Calu3 (cell line): ENCODE measurements at regions not wholly inside any gene's neighbourhood (a gene's known extent, or its start where the extent isn't known, plus 50 kb on each side); places are given as distances from the start of the nearest gene placed in this dataset.

Experiments used
- BruUV-seq: library from RNA; stranded (reverse); fragments of 400-500 nt; replicated peaks from 2 replicates; lab custom pipeline; 2021; lab: Mats Ljungman, UMichigan
- CTCF ChIA-PET: fragments of 300-600 bp; sonication (Branson Sonifier 250); formaldehyde crosslinking; loops from one replicate; lab custom pipeline; 2022; ENCODE audit warnings: antibody characterized with exemption; lab: Charles Lee
- DNase-seq: peaks from one replicate; pipeline ENCODE4 v3.0.0; 2022
- H3K27ac Mint-ChIP-seq: one replicate; pipeline ENCODE4 v1.8.0; 2022; ENCODE audit warnings: mixed read lengths; ENCODE audit not compliant: unreplicated experiment
- H3K27me3 Mint-ChIP-seq: one replicate; pipeline ENCODE4 v1.8.0; 2022; ENCODE audit warnings: mixed read lengths; ENCODE audit not compliant: unreplicated experiment
- H3K36me3 Mint-ChIP-seq: one replicate; pipeline ENCODE4 v1.8.0; 2022; ENCODE audit warnings: mild to moderate bottlenecking, moderate library complexity, mixed read lengths; ENCODE audit not compliant: insufficient read depth, unreplicated experiment
- H3K4me1 Mint-ChIP-seq: one replicate; pipeline ENCODE4 v1.8.0; 2022; ENCODE audit warnings: mild to moderate bottlenecking, low read depth, mixed read lengths; ENCODE audit not compliant: unreplicated experiment
- H3K4me3 Mint-ChIP-seq: one replicate; pipeline ENCODE4 v1.8.0; 2022; ENCODE audit warnings: mild to moderate bottlenecking, low read depth, moderate library complexity, mixed read lengths; ENCODE audit not compliant: unreplicated experiment
- H3K9me3 Mint-ChIP-seq: one replicate; pipeline ENCODE4 v1.8.0; 2022; ENCODE audit warnings: low read depth, mixed read lengths; ENCODE audit not compliant: unreplicated experiment
- intact Hi-C: fragments of 100-400 bp; cut with micrococcal nuclease; formaldehyde crosslinking; loops from one replicate; pipeline ENCODE4 v1.10.0; 2022; ENCODE audit not compliant: unreplicated experiment
- TF ChIP-seq, protein P1 (sequence below): fragments of 200-600 bp; IDR thresholded peaks from one replicate; pipeline ENCODE4 v1.8.0; 2022; ENCODE audit warnings: antibody characterized with exemption; ENCODE audit not compliant: unreplicated experiment

DNA sequence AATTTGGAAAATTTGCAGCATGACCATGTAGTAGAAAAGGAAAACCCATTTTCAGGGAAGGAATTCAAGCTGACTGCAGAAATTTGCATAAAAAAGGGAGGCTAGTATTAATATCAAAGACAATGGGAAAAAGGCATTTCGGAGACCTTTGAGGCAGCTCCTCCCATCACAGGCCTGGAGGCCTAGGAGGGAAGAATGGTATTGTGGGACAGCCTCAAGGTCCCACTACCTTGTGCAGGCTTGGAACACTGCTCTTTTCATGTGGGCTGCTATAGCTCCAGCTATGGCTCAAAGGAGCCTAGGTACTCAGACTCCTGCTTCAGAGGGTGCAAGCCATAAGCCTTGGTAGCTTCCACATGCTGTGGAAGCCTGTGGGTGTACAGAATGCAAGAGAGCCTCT is 139.3 kb downstream of the C1orf94 start:
- TF ChIP-seq, protein P1, sequence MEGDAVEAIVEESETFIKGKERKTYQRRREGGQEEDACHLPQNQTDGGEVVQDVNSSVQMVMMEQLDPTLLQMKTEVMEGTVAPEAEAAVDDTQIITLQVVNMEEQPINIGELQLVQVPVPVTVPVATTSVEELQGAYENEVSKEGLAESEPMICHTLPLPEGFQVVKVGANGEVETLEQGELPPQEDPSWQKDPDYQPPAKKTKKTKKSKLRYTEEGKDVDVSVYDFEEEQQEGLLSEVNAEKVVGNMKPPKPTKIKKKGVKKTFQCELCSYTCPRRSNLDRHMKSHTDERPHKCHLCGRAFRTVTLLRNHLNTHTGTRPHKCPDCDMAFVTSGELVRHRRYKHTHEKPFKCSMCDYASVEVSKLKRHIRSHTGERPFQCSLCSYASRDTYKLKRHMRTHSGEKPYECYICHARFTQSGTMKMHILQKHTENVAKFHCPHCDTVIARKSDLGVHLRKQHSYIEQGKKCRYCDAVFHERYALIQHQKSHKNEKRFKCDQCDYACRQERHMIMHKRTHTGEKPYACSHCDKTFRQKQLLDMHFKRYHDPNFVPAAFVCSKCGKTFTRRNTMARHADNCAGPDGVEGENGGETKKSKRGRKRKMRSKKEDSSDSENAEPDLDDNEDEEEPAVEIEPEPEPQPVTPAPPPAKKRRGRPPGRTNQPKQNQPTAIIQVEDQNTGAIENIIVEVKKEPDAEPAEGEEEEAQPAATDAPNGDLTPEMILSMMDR, result no peak
- Mint-ChIP-seq H3K27me3 (no peaks in the 10 kb centered on the region), H3K4me1 (no peaks in the 10 kb centered on the region), H3K9me3 (peaks cover 10% of the 10 kb centered on the region), H3K4me3 (no peak overlapping the region), H3K27ac (no peak overlapping the region), H3K36me3 (no peaks in the 10 kb centered on the region)
- intact Hi-C loops, result no loop called here
- no TSS peak for BruUV-seq
- CTCF ChIA-PET, result no interaction called here
- no peak for DNase-seq

DNA sequence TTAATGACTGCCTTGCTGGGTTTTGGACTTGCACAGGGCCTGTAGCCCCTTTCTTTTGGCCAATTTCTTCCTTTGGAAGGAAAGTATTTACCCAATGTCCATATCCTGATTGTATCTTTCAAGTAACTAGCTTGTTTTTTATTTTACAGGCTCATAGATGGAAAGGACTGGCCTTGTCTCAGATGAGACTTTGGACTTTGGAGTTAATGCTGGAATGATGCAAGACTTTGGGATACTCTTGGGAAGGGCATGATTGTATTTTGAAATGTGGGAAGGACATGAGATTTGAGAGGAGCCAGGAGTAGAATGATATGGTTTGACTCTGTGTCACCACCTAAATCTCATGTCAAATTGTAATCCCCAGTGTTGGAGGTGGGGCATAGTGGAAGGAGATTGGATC is 140.1 kb downstream of the C1orf94 start:
- no peak overlapping the region for H3K27ac Mint-ChIP-seq
- TF ChIP-seq, protein P1, result no peak
- no peak overlapping the region for H3K4me3 Mint-ChIP-seq
- no peaks in the 10 kb centered on the region for H3K27me3 Mint-ChIP-seq
- peaks cover 10% of the 10 kb centered on the region for H3K9me3 Mint-ChIP-seq
- no peaks in the 10 kb centered on the region for H3K36me3 Mint-ChIP-seq
- intact Hi-C loops, result no loop called here
- CTCF ChIA-PET, result no interaction called here
- DNase-seq, result no peak
- no TSS peak for BruUV-seq
- H3K4me1 Mint-ChIP-seq, result no peaks in the 10 kb centered on the region

DNA sequence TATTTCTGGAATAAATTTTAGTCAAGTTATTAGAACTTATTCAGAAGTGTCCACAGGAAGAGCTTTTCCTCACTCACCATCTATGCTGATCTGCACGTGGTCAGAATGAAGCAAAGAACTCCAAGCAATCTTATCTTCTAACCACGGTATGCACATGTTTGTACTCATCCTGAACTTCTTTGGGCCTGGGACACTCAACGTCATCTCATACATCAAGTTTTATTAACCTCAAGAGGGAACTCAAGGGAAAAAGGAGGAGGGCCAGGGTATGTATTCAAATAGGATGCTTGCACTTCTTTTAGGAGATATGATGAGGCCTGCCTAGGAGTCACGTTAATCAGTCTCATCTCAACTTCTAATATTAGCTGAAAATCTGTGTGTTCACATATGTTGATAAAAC is 142.5 kb downstream of the C1orf94 start:
- no peak overlapping the region for H3K27ac Mint-ChIP-seq
- no peaks in the 10 kb centered on the region for H3K27me3 Mint-ChIP-seq
- peaks cover 10% of the 10 kb centered on the region for H3K9me3 Mint-ChIP-seq
- no peak overlapping the region for H3K4me3 Mint-ChIP-seq
- DNase-seq, result no peak
- intact Hi-C loops, result no loop called here
- H3K36me3 Mint-ChIP-seq, result no peaks in the 10 kb centered on the region
- BruUV-seq, result no TSS peak
- H3K4me1 Mint-ChIP-seq, result no peaks in the 10 kb centered on the region
- TF ChIP-seq, protein P1, result no peak
- CTCF ChIA-PET, result no interaction called here

DNA sequence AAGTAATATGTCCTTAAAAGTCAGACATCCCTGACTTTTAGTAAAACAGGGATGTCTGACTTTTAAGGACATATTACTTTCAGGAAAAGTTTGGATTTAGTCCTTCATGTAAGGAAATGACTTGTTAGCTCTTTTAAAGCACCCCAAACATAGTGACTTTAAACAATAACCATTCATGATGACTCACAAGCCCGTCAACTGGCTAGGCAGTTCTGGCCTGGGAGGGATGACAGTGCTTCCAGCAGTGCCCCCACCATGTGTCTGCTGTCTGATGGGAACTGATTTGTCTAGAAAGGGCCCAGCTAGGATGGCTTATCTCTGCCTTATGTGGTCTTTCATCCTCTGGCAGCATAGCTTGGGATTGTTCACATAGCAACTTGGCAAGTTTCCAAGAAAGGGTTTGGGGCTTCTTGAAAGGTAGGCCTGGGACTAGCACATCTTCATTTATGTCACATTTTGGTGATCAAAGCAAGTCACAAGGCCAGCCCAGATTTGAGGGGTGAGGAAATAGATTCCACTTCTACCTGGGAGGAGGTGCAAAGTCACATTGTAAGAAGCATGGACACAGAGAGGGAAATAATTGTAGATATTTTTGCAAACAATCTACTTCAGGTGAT is 143.5 kb downstream of the C1orf94 start:
- no peak overlapping the region for H3K4me3 Mint-ChIP-seq
- no TSS peak for BruUV-seq
- H3K4me1 Mint-ChIP-seq, result no peaks in the 10 kb centered on the region
- intact Hi-C loops, result no loop called here
- peaks cover 10% of the 10 kb centered on the region for H3K9me3 Mint-ChIP-seq
- no peak for DNase-seq
- CTCF ChIA-PET, result no interaction called here
- H3K36me3 Mint-ChIP-seq, result no peaks in the 10 kb centered on the region
- TF ChIP-seq, protein P1, result no peak
- H3K27me3 Mint-ChIP-seq, result no peaks in the 10 kb centered on the region
- no peak overlapping the region for H3K27ac Mint-ChIP-seq
